Fibroblast of skin of left biceps (primary cell): ENCODE measurements at regions not wholly inside any gene's neighbourhood (a gene's known extent, or its start where the extent isn't known, plus 50 kb on each side); places are given as distances from the start of the nearest gene placed in this dataset.
A peak's percentile ranks its signal among the peaks of the same experiment; 100 is the strongest.
"Not testable (repeated sequence)": the region's sequence is repeated elsewhere in the genome, so short reads cannot be mapped to it uniquely, and the experiment has no call there.

Experiments
- DNase-seq, 2 experiments: peaks; one replicate each; pipeline ENCODE4 v3.0.0-alpha.2; 2013; ENCODE audit warnings: low read depth in 2 of 2

DNA sequence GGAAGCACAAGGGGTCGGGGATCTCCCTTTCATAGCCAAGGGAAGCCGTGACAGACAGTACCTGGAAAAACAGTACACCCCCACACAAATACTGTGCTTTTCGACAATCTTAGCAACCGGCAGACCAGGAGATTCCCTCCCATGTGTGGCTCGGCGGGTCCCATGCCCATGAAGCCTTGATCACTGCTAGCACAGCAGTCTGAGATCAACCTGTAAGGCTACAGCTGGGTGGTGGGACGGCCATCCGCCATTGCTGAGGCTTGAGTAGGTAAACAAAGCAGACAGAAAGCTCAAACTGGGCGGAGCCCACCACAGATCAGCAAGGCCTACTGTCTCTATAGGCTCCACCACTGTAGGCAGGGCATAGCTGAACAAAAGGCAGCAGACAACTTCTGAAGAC lies 180.2 kb upstream of the SOX6 start:
- no peak for DNase-seq

GRCh38 chr11:16528639-16529038 lies 172.3 kb upstream of the SOX6 start:
- DNase-seq, result no peak

- no peak for DNase-seq
These were observed 171.3 kb upstream of the SOX6 start for GRCh38 chr11:16527525-16528246.

DNA sequence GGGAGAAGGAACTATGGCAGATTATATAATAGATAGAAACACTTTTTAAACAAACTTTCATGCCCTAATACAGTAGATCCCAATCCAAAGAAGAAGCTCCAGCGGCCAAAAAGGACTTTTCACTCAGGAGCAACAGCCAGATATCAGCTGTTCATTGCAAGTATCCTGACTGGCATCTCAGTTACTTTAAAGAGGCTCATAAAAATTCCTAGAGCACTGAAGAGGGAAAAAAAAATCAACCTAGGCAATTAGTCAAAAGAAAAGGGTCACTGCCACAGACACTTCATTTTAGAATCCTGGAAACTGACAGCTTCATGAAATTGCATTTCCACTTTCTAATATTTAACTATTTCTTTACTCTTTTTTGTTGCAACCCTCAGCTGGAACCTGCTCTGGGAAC lies 170.6 kb upstream of the SOX6 start:
- no peak for DNase-seq

GRCh38 chr11:16520713-16521112 lies 164.4 kb upstream of the SOX6 start:
- DNase-seq, result not testable (repeated sequence)

DNA sequence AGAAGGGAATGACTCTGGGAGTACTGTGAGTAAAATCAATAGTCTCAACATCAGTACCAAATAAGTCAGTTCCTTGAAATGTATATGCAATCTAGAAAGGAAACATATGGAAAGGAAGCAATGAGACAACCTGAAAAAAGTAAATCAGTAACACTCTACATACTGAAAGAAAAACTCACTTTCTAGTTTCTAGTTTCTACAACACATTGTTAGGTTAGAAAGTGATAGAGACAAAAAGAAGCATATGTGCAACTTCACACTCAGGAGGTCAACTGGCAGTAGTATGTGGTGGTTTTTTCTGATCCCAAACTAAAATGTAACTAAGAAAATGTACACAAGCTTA lies 156.5 kb upstream of the SOX6 start:
- DNase-seq, result no peak

DNA sequence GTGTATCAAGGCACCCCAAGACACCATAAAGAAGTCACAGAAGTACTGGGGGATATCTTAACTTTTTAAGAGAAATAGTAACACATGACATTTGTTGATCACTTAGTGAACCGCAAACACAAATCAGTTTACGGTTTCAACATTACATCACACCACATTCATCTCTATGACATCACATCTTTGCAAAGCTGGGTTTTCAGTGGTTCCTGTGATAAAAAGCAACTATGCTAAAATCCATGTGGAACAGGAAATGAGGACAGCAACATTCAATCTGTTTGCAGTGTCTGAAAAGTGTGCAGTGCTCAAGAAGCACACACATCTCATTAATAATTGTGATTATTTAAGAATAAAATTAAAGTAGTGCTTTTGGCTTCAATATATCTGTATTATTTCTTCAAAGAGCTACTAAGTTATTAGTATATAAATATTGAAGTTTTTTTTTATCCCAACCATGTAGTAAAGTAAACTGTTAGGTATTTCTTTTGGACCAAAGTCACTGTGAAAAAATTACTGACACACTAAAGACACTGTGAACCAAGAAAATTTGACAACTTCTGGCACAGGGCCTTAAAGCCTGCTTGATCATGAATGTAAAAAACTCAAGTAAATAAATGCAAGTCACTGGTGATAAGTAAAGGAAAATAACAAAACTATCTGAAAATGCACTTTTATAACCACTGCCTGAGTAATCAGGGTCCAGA lies 156.0 kb upstream of the SOX6 start:
- DNase-seq, result no peak

DNA sequence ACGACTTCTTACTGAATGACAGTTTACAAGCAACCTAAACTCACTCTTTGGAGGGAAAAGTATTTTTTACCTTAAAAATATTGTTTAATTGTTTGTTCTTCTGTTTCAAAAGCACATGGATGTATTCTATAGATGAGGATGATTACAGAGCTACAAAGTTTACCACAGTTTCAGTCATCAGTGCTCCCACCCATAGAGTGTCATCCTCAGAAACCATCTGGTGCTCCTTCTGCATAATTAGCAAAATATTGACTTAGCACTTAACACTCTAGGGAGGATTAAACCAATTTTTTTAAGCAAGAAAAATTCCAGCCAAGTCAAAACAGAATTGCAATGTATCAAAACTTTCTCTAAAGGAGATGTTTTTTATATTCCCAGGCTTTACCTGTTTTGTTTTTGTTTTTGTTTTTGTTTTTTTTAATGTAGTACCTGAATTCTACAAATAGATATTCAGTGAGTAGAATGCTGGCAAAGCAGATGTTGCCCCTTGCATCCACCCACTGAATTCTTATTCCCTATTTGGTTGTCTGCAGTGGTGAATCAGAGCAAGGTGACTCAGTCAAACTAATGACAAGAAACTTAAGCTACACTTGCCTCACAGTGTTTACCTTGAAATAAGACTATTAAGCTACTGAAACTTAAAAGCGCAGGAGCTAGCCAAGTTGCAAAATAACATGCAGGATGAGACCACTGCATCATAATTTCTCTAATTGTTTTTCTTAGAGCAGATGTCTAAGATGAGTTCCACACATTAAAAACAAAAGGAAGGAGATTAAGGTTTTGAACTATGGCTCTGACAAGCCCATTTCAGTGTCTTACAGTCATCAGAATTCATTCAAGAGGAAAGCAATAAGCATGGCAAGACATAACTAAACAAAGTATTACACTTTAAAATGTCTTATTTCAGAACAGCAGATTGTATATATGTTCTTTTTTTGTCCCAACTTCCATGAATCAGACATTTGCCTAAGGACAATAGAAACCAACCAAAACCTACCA lies 155.1 kb upstream of the SOX6 start:
- DNase-seq, result peak; percentile 31 to 37

- DNase-seq, result no peak
These were observed 149.1 kb upstream of the SOX6 start for GRCh38 chr11:16505481-16505880.

- not testable (repeated sequence) for DNase-seq
These were observed 147.5 kb upstream of the SOX6 start for GRCh38 chr11:16503891-16504290.

DNA sequence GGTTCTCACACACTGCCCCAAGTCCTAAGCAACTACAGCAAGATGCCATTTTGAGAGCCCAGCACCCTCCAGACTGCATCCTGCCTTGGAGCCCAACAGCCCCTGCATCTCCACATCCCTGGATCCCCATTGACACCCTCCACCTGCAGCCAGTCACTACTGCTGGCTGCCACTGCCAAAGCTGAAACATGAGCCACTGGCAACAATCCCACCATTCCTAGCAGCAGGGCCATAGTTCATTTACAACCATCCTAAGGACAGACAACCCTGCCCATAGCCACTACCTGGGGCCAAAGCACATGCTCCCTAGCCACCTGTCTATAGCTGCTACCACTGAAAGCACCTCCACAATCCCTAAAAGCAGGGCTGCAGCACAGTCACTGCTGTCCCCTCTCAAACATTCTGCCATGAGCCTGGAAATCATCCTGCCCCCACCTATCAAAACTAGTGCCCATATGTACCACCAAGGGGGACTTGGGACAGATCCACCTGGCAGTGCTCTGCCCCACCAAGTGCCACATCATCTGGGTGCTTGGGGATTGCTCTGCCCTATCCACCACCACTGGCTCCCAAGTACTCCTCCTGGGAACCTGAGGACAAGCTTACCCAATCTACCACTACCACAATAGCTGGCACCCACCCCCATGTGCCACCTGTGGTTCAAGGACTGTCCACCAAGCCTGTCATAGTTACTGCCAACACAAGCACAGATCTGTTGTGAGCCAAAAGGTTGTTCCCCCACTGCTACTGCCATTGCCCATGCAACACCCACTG lies 138.8 kb upstream of the SOX6 start:
- DNase-seq, result no peak

DNA sequence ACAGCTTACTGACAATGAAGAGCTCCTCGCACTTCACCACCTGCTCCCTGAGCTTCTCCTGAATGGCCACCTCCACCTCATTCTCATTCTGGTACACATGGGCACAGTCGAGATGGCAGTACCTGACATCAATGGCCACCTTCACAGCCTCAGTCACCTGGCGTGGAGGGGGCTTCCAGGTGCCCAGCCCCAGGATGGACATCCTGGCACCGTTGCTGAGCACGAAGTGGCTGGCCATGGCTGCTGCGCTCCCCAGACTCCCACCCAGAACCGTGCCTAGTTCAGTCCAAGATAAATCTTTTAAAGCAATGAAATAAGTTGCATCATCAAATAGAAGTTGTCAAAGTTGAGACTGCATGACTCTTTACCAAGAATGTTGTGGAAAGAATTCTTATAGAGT lies 128.1 kb upstream of the SOX6 start:
- no peak for DNase-seq

GRCh38 chr11:16474659-16475058 lies 118.3 kb upstream of the SOX6 start:
- no peak for DNase-seq

DNA sequence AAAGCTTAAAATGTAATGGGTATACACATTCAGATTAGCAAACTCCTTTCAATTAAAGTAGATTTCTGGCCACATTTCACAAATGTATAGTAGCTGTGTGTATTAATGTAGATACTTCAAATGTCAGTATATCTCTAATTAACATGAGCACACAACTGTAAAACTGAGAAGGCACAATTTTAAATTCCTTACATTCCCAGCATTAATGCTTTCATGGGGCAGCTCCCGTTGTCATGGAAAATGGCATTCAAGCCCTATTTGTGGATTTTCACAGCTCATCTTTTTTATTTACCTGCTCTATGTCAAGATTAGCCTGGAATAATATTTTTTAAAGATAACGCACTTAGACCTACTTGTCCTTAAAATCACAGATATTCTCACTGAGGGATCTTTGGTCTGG lies 113.6 kb upstream of the SOX6 start:
- DNase-seq, result no peak

- no peak for DNase-seq
These were observed 112.5 kb upstream of the SOX6 start for GRCh38 chr11:16468735-16469453.

DNA sequence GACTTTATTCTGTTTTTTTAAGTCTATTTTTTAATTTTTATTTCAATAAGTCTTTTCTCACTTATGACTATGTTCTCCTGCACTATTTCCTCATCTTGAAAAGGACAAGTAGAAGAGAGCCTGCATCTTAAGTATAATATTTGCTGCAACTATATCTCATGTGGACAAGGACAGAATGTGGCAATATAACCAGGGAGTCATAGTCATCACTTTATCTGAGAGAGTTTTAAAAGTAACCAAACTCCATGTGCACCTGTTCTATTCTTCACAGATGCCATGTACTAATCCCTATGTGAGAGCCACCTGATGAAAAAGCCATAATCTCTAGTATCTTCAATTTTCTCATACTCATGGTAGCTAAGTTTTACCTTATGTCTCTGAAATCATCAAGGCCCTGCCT lies 104.2 kb upstream of the SOX6 start:
- no peak for DNase-seq

DNA sequence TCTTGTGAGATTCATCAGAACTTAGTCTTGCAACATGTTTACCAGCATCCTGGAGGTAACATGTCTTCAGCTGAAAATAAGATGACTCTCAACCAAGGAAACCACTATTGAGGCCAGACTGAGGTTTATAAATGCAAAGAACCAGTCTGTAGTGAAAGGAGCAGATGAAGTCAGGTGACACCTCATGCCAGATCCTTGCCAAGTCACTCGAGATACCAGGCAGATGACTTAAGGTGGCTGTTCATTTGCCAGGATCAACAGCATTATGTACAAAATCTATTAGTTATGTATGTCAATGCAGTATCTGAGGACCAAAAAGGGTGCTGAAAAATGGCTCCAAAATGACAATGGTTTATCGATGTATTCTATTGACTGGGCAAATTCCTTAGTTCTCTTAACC lies 100.0 kb upstream of the SOX6 start:
- DNase-seq, result no peak

- peak; percentile 9 to 23 for DNase-seq
These were observed 98.0 kb upstream of the SOX6 start for GRCh38 chr11:16454289-16454863.

DNA sequence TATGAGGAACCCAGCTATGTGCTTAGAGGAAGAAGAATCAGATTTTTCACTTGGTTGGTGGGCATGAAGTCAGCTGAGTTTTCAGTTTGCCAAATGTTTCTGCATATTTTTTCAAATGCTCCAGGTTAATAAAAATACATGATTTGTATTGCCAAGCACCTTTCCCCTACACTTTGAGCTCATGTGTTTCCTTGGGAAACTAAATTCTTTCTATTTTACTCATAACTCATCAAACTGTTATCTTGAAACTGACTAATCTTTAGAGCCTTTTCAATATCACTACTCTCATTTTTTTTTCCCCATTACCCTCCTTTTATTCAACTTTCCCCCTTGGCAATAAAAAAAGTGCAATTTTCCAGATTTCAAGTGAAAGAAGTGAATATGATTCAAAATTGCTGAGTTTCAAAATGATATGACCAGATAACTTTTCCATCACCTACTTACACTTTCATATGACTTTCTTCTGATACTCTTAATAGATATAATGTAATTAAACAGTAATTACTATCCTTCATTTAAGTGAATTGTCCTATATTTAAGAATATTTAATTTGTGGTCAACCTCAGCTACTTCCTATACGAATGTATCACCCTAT lies 91.9 kb upstream of the SOX6 start:
- DNase-seq, result no peak

GRCh38 chr11:16441461-16441860 lies 85.1 kb upstream of the SOX6 start:
- no peak for DNase-seq
